HepG2 (cell line): ENCODE measurements at regions not wholly inside any gene's neighbourhood (a gene's known extent, or its start where the extent isn't known, plus 50 kb on each side); places are given as distances from the start of the nearest gene placed in this dataset.

Experiments
- ATAC-seq: fragments of 200-7000 bp; cut with Tn5 transposase; 3 replicates; pipeline ENCODE4 v1.9.1; 2020; ENCODE audit warnings: mild to moderate bottlenecking, moderate library complexity
- BruUV-seq: library from RNA; stranded (reverse); fragments of 400-500 nt; replicated peaks from 2 replicates; lab custom pipeline; 2021; lab: Mats Ljungman, UMichigan
- CTCF ChIA-PET: fragments of 300-600 bp; formaldehyde crosslinking; extraction: SDS; loops from one replicate; lab custom pipeline; 2021; ENCODE audit warnings: low total read pairs, inconsistent platforms, low intra/inter-chr PET ratio; lab: Yijun Ruan, JAX
- POLR2A ChIA-PET: fragments of 350-600 bp; sonication (Branson Sonifier 250); formaldehyde crosslinking; loops from one replicate; lab custom pipeline; 2020; ENCODE audit warnings: antibody characterized with exemption, inconsistent platforms; lab: Yijun Ruan, JAX
- DNase-seq: peaks from one replicate; pipeline ENCODE4 v3.0.0-alpha.2; 2015; ENCODE audit warnings: low spot score
- FAIRE-seq: peaks from 3 replicates; lab custom pipeline; 2011; peaks lifted over from hg19 to GRCh38; lab: Jason Lieb, UNC
- H2AFZ ChIP-seq: one replicate; pipeline ENCODE4 v1.6.1; 2011; ENCODE audit warnings: low read length, inconsistent platforms
- H3K27ac ChIP-seq: fragments of 300-600 bp; 3 replicates; pipeline ENCODE4 v1.8.0; 2011; ENCODE audit warnings: mixed run types, mild to moderate bottlenecking, mixed read lengths, low read length, inconsistent platforms; ENCODE audit not compliant: insufficient read depth; ENCODE audit errors: extremely low read length
- H3K27me3 ChIP-seq, 2 experiments: fragments of 200-600 bp in 1 of 2; 2 replicates in 1 of 2; 3 replicates in 1 of 2; pipeline versions ENCODE4 v1.6.0 to v1.8.0; 2011; ENCODE audit warnings: low read length in 2 of 2, mild to moderate bottlenecking in 2 of 2, moderate library complexity in 2 of 2, inconsistent platforms in 1 of 2; ENCODE audit not compliant: insufficient read depth in 2 of 2, control insufficient read depth in 1 of 2
- H3K36me3 ChIP-seq, 2 experiments: fragments of 200-600 bp in 1 of 2; replicated peaks in 1 of 2; 2 replicates in 1 of 2; 3 replicates in 1 of 2; pipeline versions ENCODE4 v1.5.1 to v1.8.0; 2011; ENCODE audit warnings: low read length in 2 of 2, inconsistent platforms in 1 of 2; ENCODE audit not compliant: insufficient read depth in 2 of 2, control insufficient read depth in 1 of 2
- H3K4me1 ChIP-seq: 2 replicates; pipeline ENCODE4 v1.5.1; 2012; ENCODE audit warnings: low read length, inconsistent platforms; ENCODE audit not compliant: insufficient read depth
- H3K4me2 ChIP-seq: 2 replicates; pipeline ENCODE4 v1.6.0; 2011; ENCODE audit warnings: low read depth, low read length, inconsistent platforms
- H3K4me3 ChIP-seq, 3 experiments: fragments of 200-600 bp in 1 of 3; sonication (generic), shearing (Covaris generic) in 1 of 3; replicated peaks in 1 of 3; 2 replicates each; pipeline ENCODE4 v1.5.1; 2011 to 2016; ENCODE audit warnings: low read length in 3 of 3, inconsistent platforms in 2 of 3, low read depth in 2 of 3, mild to moderate bottlenecking in 2 of 3, control low read depth in 1 of 3, mixed read lengths in 1 of 3; ENCODE audit not compliant: insufficient read depth in 1 of 3
- H3K79me2 ChIP-seq: one replicate; pipeline ENCODE4 v1.6.1; 2011; ENCODE audit warnings: low read length, inconsistent platforms; ENCODE audit not compliant: insufficient read depth
- H3K9ac ChIP-seq: 2 replicates; pipeline ENCODE4 v1.6.0; 2011; ENCODE audit warnings: mild to moderate bottlenecking, low read depth, low read length, inconsistent platforms; ENCODE audit not compliant: insufficient read depth
- H3K9me3 ChIP-seq: 2 replicates; pipeline ENCODE4 v1.5.1; 2012; ENCODE audit warnings: mild to moderate bottlenecking, low read length
- H4K20me1 ChIP-seq: 2 replicates; pipeline ENCODE4 v1.6.0; 2011; ENCODE audit warnings: inconsistent platforms, mild to moderate bottlenecking, low read length, moderate library complexity; ENCODE audit not compliant: insufficient read depth
- CBX5 ChIP-seq: sonication (generic); formaldehyde crosslinking; IDR thresholded peaks from 2 replicates; pipeline ENCODE4 v1.4.0; 2020; ENCODE audit warnings: missing genetic modification reagents, borderline replicate concordance
- CCDC6 ChIP-seq: sonication (generic); formaldehyde crosslinking; IDR thresholded peaks from 2 replicates; pipeline ENCODE4 v1.8.1; 2022; ENCODE audit warnings: mild to moderate bottlenecking, missing genetic modification reagents, moderate library complexity
- CENPT ChIP-seq: sonication (generic); formaldehyde crosslinking; IDR thresholded peaks from 2 replicates; pipeline ENCODE4 v1.8.0; 2022; ENCODE audit warnings: low read depth, mild to moderate bottlenecking, moderate library complexity, missing genetic modification reagents
- FOXJ3 ChIP-seq: sonication (generic); formaldehyde crosslinking; IDR thresholded peaks from 2 replicates; pipeline ENCODE4 v1.4.0; 2020; ENCODE audit warnings: missing genetic modification reagents, mild to moderate bottlenecking, borderline replicate concordance
- HINFP ChIP-seq: sonication (generic); formaldehyde crosslinking; IDR thresholded peaks from 2 replicates; pipeline ENCODE4 v1.4.0; 2020; ENCODE audit warnings: low read depth, mild to moderate bottlenecking, missing genetic modification reagents
- MEIS2 ChIP-seq: sonication (generic); formaldehyde crosslinking; IDR thresholded peaks from 2 replicates; pipeline ENCODE4 v1.9.0; 2021; ENCODE audit warnings: mild to moderate bottlenecking, missing genetic modification reagents
- NR3C1 ChIP-seq: sonication (generic); formaldehyde crosslinking; IDR thresholded peaks from 2 replicates; pipeline ENCODE4 v1.4.0; 2020; ENCODE audit warnings: missing genetic modification reagents
- ZBTB34 ChIP-seq: sonication (generic); formaldehyde crosslinking; IDR thresholded peaks from 2 replicates; pipeline ENCODE4 v1.8.0; 2022; ENCODE audit warnings: mild to moderate bottlenecking, missing genetic modification reagents
- ZBTB8A ChIP-seq: sonication (generic); formaldehyde crosslinking; IDR thresholded peaks from 2 replicates; pipeline ENCODE4 v1.4.0; 2020; ENCODE audit warnings: mild to moderate bottlenecking, low read depth, missing genetic modification reagents, borderline replicate concordance
- ZNF564 ChIP-seq: sonication (generic); formaldehyde crosslinking; IDR thresholded peaks from 2 replicates; pipeline ENCODE4 v1.8.1; 2023; ENCODE audit warnings: mild to moderate bottlenecking, missing genetic modification reagents
- WGBS: methylation state at CpG from one replicate; pipeline ENCODE4 v1.1.6; 2017; ENCODE audit warnings: low lambda C conversion rate; 5-methylcytosine and 5-hydroxymethylcytosine counted together
- in situ Hi-C: cut with HindIII; loops from 2 replicates; pipeline ENCODE4 v1.10.0; 2017; ENCODE audit warnings: low pct_unique_long_range_greater_than_20kb; ENCODE audit not compliant: extremely low pct_ligation_motif_present
- intact Hi-C: fragments of 100-400 bp; cut with micrococcal nuclease; formaldehyde crosslinking; loops from one replicate; pipeline ENCODE4 v1.10.0; 2022; ENCODE audit not compliant: unreplicated experiment

DNA sequence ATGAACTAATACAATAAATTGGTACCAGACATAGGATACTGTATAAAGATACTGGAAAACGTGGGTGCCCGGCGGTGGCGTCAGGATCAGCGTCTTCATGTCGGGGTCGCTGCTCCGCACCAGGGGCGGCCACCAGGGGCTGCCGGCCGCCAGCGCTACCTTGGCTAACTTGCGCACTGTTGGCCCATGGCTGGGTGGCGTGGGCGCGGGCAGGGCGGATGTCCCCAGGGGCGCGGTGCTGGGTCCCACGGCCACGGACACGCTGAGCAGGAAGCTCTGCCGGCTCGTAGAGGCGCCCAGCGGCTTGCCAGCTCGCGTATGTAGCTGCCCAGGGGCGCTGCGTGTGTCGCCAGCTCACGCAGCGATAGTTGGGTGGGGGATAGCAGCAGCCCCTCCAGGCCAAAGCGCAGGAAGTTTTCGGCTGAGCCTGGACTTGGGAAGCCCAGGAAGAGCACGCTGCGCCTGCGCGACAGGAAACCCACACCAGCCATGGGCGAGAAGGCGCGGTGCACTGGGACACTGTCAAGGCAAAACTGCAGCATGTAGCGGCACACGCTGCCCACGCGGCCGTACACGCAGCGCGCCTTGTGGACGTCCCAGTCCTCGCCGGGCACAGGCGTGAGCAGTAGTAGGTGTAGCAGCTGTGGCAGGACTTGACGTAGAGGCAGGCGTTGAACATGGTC, 299.9 kb downstream of the CCDC74A start:
- Histone ChIP-seq H3K27ac (no peak overlapping the region), H3K36me3 (no peaks in the 10 kb centered on the region), H3K4me1 (no peaks in the 10 kb centered on the region), H4K20me1 (no peaks in the 10 kb centered on the region), H2AFZ (no peak overlapping the region), H3K4me2 (no peak overlapping the region), H3K9ac (no peak overlapping the region), H3K9me3 (peaks cover 8% of the 10 kb centered on the region), H3K79me2 (no peaks in the 10 kb centered on the region), H3K27me3 (no peaks in the 10 kb centered on the region), H3K4me3 (no peak overlapping the region)
- intact Hi-C loops: no loop called here
- no peak for ATAC-seq
- WGBS: 85% methylated on average over 54 of the region's 56 CpGs
- no peak for DNase-seq
- in situ Hi-C loops: no loop called here
- TF ChIP-seq ZBTB8A (CRISPR knock-in tag) (no peak), CBX5 (CRISPR knock-in tag) (no peak), CCDC6 (no peak), ZBTB34 (CRISPR knock-in tag) (no peak), MEIS2 (CRISPR knock-in tag) (no peak), FOXJ3 (CRISPR knock-in tag) (no peak), CENPT (no peak), ZNF564 (CRISPR knock-in tag) (no peak), HINFP (no peak), NR3C1 (no peak)
- FAIRE-seq: no peak
- ChIA-PET POLR2A (no interaction called here), CTCF (no interaction called here)
- no TSS peak for BruUV-seq
